GM12874 (cell line): ENCODE measurements at regions not wholly inside any gene's neighbourhood (a gene's known extent, or its start where the extent isn't known, plus 50 kb on each side); places are given as distances from the start of the nearest gene placed in this dataset.

Source experiments
- TF ChIP-seq, protein P1 (sequence below): IDR thresholded peaks from 2 replicates; pipeline ENCODE4 v1.5.1; 2011; ENCODE audit warnings: low read depth, mild to moderate bottlenecking, control low read depth, low read length, moderate library complexity; ENCODE audit not compliant: insufficient read depth

DNA sequence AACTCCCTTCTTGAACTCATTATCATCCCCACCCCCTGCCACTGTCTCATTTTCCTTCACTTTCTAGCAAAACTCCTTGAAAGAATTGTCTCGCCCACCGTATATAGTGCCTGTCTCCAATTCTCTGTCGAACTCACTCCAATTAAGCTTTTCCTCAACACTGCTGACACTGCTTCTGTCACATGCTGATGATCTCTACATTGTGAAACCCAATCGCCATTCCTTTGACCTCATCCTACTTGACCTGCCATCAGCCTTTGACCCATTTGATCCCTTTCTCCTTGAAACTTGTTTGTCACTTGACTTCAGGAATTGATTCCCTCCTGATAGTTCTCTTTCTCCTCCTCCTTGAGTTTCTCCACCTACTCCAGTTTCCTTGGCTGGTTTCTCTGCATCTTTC is 54.8 kb downstream of the CCDC71L start:
- TF ChIP-seq, protein P1, sequence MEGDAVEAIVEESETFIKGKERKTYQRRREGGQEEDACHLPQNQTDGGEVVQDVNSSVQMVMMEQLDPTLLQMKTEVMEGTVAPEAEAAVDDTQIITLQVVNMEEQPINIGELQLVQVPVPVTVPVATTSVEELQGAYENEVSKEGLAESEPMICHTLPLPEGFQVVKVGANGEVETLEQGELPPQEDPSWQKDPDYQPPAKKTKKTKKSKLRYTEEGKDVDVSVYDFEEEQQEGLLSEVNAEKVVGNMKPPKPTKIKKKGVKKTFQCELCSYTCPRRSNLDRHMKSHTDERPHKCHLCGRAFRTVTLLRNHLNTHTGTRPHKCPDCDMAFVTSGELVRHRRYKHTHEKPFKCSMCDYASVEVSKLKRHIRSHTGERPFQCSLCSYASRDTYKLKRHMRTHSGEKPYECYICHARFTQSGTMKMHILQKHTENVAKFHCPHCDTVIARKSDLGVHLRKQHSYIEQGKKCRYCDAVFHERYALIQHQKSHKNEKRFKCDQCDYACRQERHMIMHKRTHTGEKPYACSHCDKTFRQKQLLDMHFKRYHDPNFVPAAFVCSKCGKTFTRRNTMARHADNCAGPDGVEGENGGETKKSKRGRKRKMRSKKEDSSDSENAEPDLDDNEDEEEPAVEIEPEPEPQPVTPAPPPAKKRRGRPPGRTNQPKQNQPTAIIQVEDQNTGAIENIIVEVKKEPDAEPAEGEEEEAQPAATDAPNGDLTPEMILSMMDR, result no peak

DNA sequence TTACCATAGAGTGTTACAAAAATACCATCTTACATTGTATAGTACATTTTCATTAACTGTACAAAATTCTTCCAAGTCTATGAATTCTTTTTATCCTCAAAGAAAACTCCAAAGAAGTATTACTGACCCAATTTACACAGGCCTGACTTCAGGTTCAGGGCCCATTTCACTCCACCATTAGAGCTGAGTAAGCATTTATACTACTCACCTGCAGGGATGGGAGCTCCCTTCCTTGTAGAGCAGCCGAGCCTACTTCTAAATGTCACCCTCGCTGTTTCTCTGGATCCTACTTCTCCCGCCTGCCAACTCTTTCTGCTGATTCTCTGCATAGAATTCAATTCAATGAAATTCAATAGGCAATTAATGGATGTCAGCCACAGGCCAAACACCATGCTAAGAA is 56.0 kb downstream of the CCDC71L start:
- TF ChIP-seq, protein P1, result no peak

DNA sequence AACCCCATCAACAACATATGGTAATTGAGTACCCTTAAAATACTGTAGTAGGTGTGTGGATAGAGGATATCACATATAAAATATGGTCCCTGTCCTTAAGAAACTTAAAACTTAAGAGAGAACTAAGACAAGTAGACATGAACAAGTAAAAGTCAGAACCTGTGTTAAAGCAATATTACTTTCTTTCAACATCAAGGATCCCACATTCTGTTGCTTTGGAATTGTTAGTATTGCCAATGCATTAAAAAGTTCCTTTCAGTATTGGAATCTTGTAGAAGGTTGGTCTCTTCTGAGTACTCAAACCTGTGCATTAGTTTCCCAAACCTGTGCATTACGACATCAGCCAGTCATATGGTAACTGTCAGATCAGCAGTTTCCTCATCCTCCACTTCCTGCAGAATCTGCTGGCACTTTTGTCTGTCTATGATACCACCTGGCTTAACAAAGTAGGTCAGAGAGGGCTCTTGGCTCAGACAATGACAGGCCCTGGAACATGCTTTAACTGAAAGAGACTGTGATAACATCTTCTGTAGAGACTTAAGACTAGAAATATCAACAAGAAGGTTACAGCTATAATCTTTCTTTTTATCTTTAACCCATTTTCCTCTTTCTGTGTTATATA is 56.5 kb downstream of the CCDC71L start:
- TF ChIP-seq, protein P1, result no peak

DNA sequence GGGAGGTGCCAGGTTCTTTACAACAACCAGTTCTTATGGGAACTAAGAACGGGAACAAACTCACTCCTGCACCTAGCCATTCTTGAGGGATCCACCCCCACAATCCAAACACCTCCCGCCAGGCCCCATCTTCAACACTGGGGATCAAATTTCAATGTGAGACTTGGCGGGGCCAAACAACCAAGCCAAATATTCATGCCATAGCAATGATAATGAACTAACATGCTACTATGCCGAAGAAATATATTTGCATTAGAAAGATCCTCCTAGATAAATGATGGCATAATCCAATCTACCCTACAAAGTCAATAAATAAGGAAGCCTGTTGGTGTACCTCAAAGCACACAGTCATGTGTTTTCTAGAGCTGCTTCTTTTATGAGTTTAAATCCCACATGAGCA is 57.6 kb downstream of the CCDC71L start:
- TF ChIP-seq, protein P1, result no peak

DNA sequence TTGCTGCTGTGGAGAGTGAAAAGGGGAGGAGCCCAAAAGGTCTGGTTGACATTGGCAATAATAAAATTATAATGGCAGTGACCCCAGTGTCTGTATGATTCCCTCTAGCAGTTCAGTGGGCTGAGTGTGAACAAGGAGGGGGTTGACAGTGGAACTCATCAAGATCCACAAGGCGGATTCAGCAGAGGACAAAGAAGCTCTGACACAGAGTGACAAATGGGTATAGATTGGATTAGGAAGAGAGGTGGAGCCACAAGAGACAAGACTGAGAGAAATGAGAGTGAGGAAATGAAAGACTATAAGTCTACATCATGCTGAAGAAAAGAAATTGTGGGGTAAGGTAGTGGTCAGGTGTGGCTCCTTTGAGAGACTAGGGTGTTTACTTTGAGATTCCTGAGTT is 58.9 kb downstream of the CCDC71L start:
- TF ChIP-seq, protein P1, result no peak

DNA sequence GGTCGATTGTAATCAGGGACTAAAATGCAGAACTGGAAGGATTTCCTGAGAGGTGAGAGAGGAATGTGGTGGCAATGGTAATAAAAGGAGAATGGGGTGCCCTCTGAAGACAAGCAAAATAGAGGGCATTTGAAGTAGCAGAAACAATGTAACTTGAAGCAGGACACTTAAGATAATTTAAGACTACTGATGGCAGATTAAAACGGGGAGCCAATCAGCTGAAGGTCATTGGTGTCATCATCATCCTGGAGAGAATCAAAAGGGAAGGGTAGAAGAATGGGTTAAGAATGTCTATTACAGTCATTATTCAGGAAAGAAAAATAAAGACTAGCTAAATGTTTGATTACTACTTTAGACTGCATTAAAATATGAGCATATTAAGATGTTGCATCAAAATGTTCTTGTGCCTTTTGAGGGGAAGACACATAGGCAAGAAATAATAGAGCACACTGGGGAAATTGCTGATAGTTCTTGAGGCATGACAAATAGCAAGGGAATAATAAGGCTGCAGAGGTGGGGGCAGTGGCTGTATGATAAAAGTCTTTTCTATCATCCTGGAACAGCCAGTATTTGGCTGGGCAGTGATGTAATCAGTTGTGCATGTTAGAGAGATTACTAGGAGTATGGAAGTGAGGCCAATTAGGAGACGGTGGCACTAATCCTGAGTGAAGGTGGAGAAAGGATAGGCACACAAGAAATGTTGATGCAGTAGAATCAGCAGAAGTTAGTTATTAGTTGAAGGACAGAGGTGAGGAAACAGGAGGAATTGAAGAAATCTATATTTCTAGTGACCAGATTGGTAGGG is 60.2 kb downstream of the CCDC71L start:
- TF ChIP-seq, protein P1, result no peak

DNA sequence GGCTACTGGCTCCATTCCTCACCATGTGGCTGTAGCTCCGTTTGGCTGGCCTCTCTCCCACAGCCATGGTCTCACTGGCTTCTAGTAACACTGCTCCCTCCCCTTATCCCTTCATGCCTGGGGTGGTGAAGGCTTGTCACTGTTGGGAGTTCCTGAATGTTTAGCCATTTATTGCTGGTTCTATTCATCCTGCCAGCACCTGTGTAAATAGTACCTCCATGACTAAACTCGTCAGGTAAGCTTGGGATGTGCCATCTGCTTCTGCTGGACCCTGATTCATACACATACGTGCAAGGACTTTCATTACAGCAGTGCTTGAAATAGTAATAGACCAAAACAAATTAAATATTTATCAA is 61.6 kb downstream of the CCDC71L start:
- TF ChIP-seq, protein P1, result no peak
